Transverse colon (tissue), 1 donor: ENCODE measurements at regions not wholly inside any gene's neighbourhood (a gene's known extent, or its start where the extent isn't known, plus 50 kb on each side); places are given as distances from the start of the nearest gene placed in this dataset.

Experiments used
- EP300 ChIP-seq: sonication (generic); formaldehyde crosslinking; IDR thresholded peaks from one replicate; pipeline ENCODE4 v1.6.1; 2017; ENCODE audit warnings: antibody characterized with exemption, low read depth
- POLR2A ChIP-seq: fragments of 450-650 bp; IDR thresholded peaks from one replicate; pipeline ENCODE4 v1.6.1; 2016; ENCODE audit warnings: antibody characterized with exemption, mild to moderate bottlenecking, moderate library complexity

GRCh38 chr2:15010346-15010745 is 377.8 kb downstream of the LRATD1 start:
- TF ChIP-seq POLR2A (no peak), EP300 (no peak)
